MM.1S (cell line): ENCODE measurements at regions not wholly inside any gene's neighbourhood (a gene's known extent, or its start where the extent isn't known, plus 50 kb on each side); places are given as distances from the start of the nearest gene placed in this dataset.

ENCODE experiments used
- DNase-seq: peaks from one replicate; pipeline ENCODE4 v3.0.0-alpha.2; 2015
- H2AFZ ChIP-seq: fragments of 300-600 bp; sonication (generic); 2 replicates; pipeline ENCODE4 v1.6.0; 2016; ENCODE audit warnings: antibody characterized with exemption, low read length
- H3F3A ChIP-seq: fragments of 300-600 bp; sonication (generic); 2 replicates; pipeline ENCODE4 v1.6.1; 2016; ENCODE audit warnings: mild to moderate bottlenecking, antibody characterized with exemption, low read length, moderate library complexity, mixed read lengths; ENCODE audit not compliant: insufficient read depth
- H3K27ac ChIP-seq: fragments of 300-600 bp; sonication (generic); 2 replicates; pipeline ENCODE4 v1.5.1; 2016; ENCODE audit warnings: mild to moderate bottlenecking, low read length
- H3K27me3 ChIP-seq: fragments of 300-600 bp; sonication (generic); replicated peaks from 2 replicates; pipeline ENCODE4 v1.6.0; 2016; ENCODE audit warnings: low read length; ENCODE audit not compliant: insufficient read depth
- H3K36me3 ChIP-seq: fragments of 300-600 bp; sonication (generic); replicated peaks from 2 replicates; pipeline ENCODE4 v1.6.1; 2016; ENCODE audit warnings: mild to moderate bottlenecking, low read length, mixed read lengths; ENCODE audit not compliant: insufficient read depth
- H3K4me1 ChIP-seq: fragments of 300-600 bp; sonication (generic); 2 replicates; pipeline ENCODE4 v1.6.1; 2016; ENCODE audit warnings: low read length, mixed read lengths
- H3K4me2 ChIP-seq: fragments of 300-600 bp; sonication (generic); 2 replicates; pipeline ENCODE4 v1.6.0; 2016; ENCODE audit warnings: low read depth, low read length
- H3K4me3 ChIP-seq: fragments of 300-600 bp; sonication (generic); 2 replicates; pipeline ENCODE4 v1.5.1; 2016; ENCODE audit warnings: low read length, mixed read lengths
- H3K79me2 ChIP-seq: fragments of 300-600 bp; sonication (generic); 2 replicates; pipeline ENCODE4 v1.6.1; 2016; ENCODE audit warnings: mixed run types, low read length, mixed read lengths
- H3K9ac ChIP-seq: fragments of 300-600 bp; sonication (generic); 2 replicates; pipeline ENCODE4 v1.6.1; 2016; ENCODE audit warnings: low read length, mixed read lengths
- H3K9me2 ChIP-seq: fragments of 300-600 bp; sonication (generic); replicated peaks from 2 replicates; pipeline ENCODE4 v1.6.1; 2016; ENCODE audit warnings: mild to moderate bottlenecking, low read length, mixed read lengths; ENCODE audit not compliant: insufficient read depth
- H3K9me3 ChIP-seq: fragments of 300-600 bp; sonication (generic); replicated peaks from 2 replicates; pipeline ENCODE4 v1.6.1; 2016; ENCODE audit warnings: mild to moderate bottlenecking, low read length, mixed read lengths; ENCODE audit not compliant: insufficient read depth
- H4K20me1 ChIP-seq: fragments of 300-600 bp; sonication (generic); 2 replicates; pipeline ENCODE4 v1.6.1; 2016; ENCODE audit warnings: mild to moderate bottlenecking, low read length, moderate library complexity, mixed read lengths; ENCODE audit not compliant: insufficient read depth
- EZH2 ChIP-seq: fragments of 300-600 bp; sonication (generic); optimal IDR thresholded peaks from 2 replicates; pipeline ENCODE3; 2017; ENCODE audit warnings: low read depth, mild to moderate bottlenecking, antibody characterized with exemption, low read length, mixed read lengths
- EZH2phosphoT487 ChIP-seq: fragments of 300-600 bp; sonication (generic); IDR thresholded peaks from 2 replicates; pipeline ENCODE4 v1.6.1; 2018; ENCODE audit warnings: antibody characterized with exemption, low read length
- TF ChIP-seq, protein P1 (sequence below): fragments of 300-600 bp; sonication (generic); IDR thresholded peaks from 2 replicates; pipeline ENCODE4 v1.5.1; 2016; ENCODE audit warnings: antibody characterized with exemption, low read length, mixed read lengths

DNA sequence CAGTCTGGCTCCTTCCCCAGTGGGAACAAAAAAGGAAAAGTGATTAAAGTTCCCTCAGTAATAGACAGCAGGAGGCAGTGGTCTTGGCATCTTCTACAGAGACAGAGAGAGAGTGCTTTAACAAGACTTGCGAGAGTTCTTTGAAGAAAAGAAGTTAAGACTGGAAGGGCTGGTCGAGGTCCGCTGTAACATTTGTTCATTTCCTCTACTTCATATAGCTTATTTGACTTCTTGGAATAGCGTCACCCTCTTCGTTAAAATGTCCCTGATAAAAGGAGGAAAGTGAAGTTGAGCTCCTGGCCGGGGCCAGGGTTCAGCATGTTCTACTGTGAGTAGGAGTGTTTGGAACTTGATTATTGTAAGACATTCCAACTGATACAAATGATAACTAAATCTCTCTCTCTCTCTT is 179.8 kb downstream of the SLIT2 start:
- H4K20me1 ChIP-seq = no peaks in the 10 kb centered on the region
- no peak overlapping the region for H3K4me3 ChIP-seq
- TF ChIP-seq EZH2 = no peak
- no peak for TF ChIP-seq EZH2phosphoT487
- TF ChIP-seq, protein P1, sequence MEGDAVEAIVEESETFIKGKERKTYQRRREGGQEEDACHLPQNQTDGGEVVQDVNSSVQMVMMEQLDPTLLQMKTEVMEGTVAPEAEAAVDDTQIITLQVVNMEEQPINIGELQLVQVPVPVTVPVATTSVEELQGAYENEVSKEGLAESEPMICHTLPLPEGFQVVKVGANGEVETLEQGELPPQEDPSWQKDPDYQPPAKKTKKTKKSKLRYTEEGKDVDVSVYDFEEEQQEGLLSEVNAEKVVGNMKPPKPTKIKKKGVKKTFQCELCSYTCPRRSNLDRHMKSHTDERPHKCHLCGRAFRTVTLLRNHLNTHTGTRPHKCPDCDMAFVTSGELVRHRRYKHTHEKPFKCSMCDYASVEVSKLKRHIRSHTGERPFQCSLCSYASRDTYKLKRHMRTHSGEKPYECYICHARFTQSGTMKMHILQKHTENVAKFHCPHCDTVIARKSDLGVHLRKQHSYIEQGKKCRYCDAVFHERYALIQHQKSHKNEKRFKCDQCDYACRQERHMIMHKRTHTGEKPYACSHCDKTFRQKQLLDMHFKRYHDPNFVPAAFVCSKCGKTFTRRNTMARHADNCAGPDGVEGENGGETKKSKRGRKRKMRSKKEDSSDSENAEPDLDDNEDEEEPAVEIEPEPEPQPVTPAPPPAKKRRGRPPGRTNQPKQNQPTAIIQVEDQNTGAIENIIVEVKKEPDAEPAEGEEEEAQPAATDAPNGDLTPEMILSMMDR = no peak
- no peaks in the 10 kb centered on the region for H3K9me2 ChIP-seq
- no peak overlapping the region for H2AFZ ChIP-seq
- no peaks in the 10 kb centered on the region for H3K36me3 ChIP-seq
- no peak overlapping the region for H3K4me2 ChIP-seq
- no peaks in the 10 kb centered on the region for H3K4me1 ChIP-seq
- no peaks in the 10 kb centered on the region for H3K79me2 ChIP-seq
- H3K9me3 ChIP-seq = no peaks in the 10 kb centered on the region
- DNase-seq = no peak
- H3K9ac ChIP-seq = no peak overlapping the region
- no peak overlapping the region for H3K27ac ChIP-seq
- H3K27me3 ChIP-seq = no peaks in the 10 kb centered on the region
- H3F3A ChIP-seq = no peaks in the 10 kb centered on the region

DNA sequence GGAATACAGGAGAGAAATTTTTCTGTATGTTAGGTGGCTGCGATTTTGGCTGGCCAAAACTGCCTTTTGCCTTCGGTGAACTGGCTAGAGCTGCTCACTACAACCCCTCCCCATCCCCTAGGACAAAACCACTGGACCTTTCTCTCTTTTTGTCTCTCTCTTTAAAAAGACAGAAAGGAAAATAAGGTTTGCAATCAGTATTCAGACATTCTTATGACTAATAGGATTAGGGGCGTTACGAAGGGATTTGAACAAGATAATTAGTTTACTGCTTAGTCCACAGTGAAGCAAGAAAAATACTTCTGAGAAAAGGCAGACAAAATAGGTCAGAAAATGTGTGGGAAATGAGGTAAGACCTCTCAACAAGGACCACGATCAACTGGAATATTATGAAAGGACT is 180.4 kb downstream of the SLIT2 start:
- Histone ChIP-seq H3K9me2 (no peaks in the 10 kb centered on the region), H4K20me1 (no peaks in the 10 kb centered on the region), H3K9me3 (no peaks in the 10 kb centered on the region), H3K27ac (no peak overlapping the region), H3K79me2 (no peaks in the 10 kb centered on the region), H3K4me2 (no peak overlapping the region), H3K4me3 (no peak overlapping the region), H2AFZ (no peak overlapping the region), H3K9ac (no peak overlapping the region), H3K4me1 (no peaks in the 10 kb centered on the region), H3K36me3 (no peaks in the 10 kb centered on the region), H3F3A (no peaks in the 10 kb centered on the region), H3K27me3 (no peaks in the 10 kb centered on the region)
- no peak for DNase-seq
- TF ChIP-seq EZH2phosphoT487 (no peak), EZH2 (no peak)
- TF ChIP-seq, protein P1 = no peak

DNA sequence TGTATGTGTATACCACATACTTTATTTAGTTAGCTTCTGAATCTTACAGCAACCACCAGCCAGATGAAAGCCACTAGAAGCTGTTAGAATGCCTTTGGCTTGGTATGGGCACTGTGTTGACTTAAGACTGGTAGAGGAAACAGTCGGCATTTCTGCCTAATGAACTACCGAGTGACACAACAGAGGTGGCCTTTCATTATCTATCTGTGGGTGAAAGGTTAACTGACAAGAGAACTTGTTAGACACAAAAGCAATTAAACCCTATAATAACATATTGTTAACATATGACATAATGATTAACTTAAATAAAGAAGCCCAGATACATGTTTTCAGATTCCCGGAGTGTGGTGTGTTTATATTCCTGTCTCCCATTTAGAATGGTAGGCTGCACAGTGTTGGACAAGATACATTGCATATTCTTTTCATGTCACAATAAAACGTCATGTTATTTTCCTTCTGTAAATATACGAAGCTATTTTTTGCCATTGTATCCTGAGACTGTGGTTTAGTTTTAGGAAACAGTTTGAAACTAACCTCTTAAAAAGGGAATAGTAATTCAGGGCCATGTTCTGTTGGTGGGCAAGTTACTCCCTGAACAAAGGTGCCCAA is 181.5 kb downstream of the SLIT2 start:
- no peak overlapping the region for H3K4me3 ChIP-seq
- no peaks in the 10 kb centered on the region for H3F3A ChIP-seq
- H2AFZ ChIP-seq = no peak overlapping the region
- H3K27me3 ChIP-seq = no peaks in the 10 kb centered on the region
- DNase-seq = no peak
- H3K9me2 ChIP-seq = no peaks in the 10 kb centered on the region
- H3K79me2 ChIP-seq = no peaks in the 10 kb centered on the region
- no peaks in the 10 kb centered on the region for H4K20me1 ChIP-seq
- H3K9me3 ChIP-seq = no peaks in the 10 kb centered on the region
- H3K36me3 ChIP-seq = no peaks in the 10 kb centered on the region
- H3K4me1 ChIP-seq = no peaks in the 10 kb centered on the region
- TF ChIP-seq EZH2phosphoT487 = no peak
- TF ChIP-seq EZH2 = no peak
- TF ChIP-seq, protein P1 = no peak
- H3K9ac ChIP-seq = no peak overlapping the region
- no peak overlapping the region for H3K4me2 ChIP-seq
- no peak overlapping the region for H3K27ac ChIP-seq
